Neural cell (in vitro differentiated cells): ENCODE measurements at regions not wholly inside any gene's neighbourhood (a gene's known extent, or its start where the extent isn't known, plus 50 kb on each side); places are given as distances from the start of the nearest gene placed in this dataset.

ENCODE experiments used
- EP300 ChIP-seq: fragments of 450-650 bp; conservative IDR thresholded peaks from 2 replicates; pipeline ENCODE4 v1.6.1; 2014; ENCODE audit warnings: antibody characterized with exemption, mild to moderate bottlenecking, moderate library complexity; ENCODE audit not compliant: poor library complexity, severe bottlenecking
- RAD21 ChIP-seq: fragments of 450-650 bp; conservative IDR thresholded peaks from 2 replicates; pipeline ENCODE4 v1.6.1; 2014; ENCODE audit warnings: antibody characterized with exemption, mild to moderate bottlenecking, moderate library complexity
- TAF1 ChIP-seq: IDR thresholded peaks from 2 replicates; pipeline ENCODE4 v1.6.1; 2012; ENCODE audit warnings: low read depth
- TF ChIP-seq, protein P1 (sequence below): fragments of 450-650 bp; IDR thresholded peaks from 2 replicates; pipeline ENCODE4 v1.5.1; 2014; ENCODE audit warnings: antibody characterized with exemption, mild to moderate bottlenecking, moderate library complexity; ENCODE audit not compliant: poor library complexity, severe bottlenecking
- TF ChIP-seq, protein P2 (sequence below): IDR thresholded peaks from 2 replicates; pipeline ENCODE4 v1.6.1; 2012; ENCODE audit warnings: borderline replicate concordance

DNA sequence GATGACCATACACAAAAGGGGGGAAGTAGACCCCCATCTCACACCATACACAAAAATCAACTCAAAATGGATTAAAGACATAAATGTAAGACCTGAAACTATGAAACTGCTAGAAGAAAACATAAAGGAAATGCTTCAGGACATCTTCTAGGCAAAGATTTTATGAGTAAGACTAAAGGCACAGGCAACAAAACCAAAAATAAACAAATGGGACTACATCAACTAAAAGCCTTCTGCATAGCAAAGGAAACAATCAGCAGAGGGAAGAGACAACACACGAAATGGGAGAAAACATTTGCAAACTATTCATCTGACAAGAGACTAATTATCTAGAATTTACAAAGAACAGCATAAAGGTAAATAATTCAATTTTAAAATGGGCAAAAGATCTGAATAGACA, 152.1 kb downstream of the AXIN2 start:
- TF ChIP-seq RAD21, result no peak
- TF ChIP-seq TAF1, result no peak
- TF ChIP-seq, protein P1, sequence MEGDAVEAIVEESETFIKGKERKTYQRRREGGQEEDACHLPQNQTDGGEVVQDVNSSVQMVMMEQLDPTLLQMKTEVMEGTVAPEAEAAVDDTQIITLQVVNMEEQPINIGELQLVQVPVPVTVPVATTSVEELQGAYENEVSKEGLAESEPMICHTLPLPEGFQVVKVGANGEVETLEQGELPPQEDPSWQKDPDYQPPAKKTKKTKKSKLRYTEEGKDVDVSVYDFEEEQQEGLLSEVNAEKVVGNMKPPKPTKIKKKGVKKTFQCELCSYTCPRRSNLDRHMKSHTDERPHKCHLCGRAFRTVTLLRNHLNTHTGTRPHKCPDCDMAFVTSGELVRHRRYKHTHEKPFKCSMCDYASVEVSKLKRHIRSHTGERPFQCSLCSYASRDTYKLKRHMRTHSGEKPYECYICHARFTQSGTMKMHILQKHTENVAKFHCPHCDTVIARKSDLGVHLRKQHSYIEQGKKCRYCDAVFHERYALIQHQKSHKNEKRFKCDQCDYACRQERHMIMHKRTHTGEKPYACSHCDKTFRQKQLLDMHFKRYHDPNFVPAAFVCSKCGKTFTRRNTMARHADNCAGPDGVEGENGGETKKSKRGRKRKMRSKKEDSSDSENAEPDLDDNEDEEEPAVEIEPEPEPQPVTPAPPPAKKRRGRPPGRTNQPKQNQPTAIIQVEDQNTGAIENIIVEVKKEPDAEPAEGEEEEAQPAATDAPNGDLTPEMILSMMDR, result no peak
- TF ChIP-seq, protein P2, sequence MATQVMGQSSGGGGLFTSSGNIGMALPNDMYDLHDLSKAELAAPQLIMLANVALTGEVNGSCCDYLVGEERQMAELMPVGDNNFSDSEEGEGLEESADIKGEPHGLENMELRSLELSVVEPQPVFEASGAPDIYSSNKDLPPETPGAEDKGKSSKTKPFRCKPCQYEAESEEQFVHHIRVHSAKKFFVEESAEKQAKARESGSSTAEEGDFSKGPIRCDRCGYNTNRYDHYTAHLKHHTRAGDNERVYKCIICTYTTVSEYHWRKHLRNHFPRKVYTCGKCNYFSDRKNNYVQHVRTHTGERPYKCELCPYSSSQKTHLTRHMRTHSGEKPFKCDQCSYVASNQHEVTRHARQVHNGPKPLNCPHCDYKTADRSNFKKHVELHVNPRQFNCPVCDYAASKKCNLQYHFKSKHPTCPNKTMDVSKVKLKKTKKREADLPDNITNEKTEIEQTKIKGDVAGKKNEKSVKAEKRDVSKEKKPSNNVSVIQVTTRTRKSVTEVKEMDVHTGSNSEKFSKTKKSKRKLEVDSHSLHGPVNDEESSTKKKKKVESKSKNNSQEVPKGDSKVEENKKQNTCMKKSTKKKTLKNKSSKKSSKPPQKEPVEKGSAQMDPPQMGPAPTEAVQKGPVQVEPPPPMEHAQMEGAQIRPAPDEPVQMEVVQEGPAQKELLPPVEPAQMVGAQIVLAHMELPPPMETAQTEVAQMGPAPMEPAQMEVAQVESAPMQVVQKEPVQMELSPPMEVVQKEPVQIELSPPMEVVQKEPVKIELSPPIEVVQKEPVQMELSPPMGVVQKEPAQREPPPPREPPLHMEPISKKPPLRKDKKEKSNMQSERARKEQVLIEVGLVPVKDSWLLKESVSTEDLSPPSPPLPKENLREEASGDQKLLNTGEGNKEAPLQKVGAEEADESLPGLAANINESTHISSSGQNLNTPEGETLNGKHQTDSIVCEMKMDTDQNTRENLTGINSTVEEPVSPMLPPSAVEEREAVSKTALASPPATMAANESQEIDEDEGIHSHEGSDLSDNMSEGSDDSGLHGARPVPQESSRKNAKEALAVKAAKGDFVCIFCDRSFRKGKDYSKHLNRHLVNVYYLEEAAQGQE, result no peak
- no peak for TF ChIP-seq EP300
